ENCODE measurements at regions not wholly inside any gene's neighbourhood (a gene's known extent, or its start where the extent isn't known, plus 50 kb on each side); places are given as distances from the start of the nearest gene placed in this dataset.

GRCh38 chr18:68041327-68041726 is 524.8 kb upstream of the DSEL start:
- H3K4me1 ChIP-seq, result no peaks in the 10 kb centered on the region
- H3K27ac ChIP-seq, result no peak overlapping the region
- no peak for TF ChIP-seq CTCF (IDR thresholded peaks at IDR 0.05)
- no peak overlapping the region for H3K4me3 ChIP-seq (ENCODE audit: low read depth, low read length)
- no peak overlapping the region for H2AFZ ChIP-seq
- H3K9ac ChIP-seq, result no peak overlapping the region
- H3K27me3 ChIP-seq (ENCODE audit: control insufficient read depth, insufficient read depth, low read length), result no peaks in the 10 kb centered on the region
- no peak overlapping the region for H3K4me2 ChIP-seq (ENCODE audit: low read length)
- no peaks in the 10 kb centered on the region for H3K79me2 ChIP-seq
- no peaks in the 10 kb centered on the region for H3K36me3 ChIP-seq (ENCODE audit: control insufficient read depth, insufficient read depth, low read length)
- H3K9me3 ChIP-seq (ENCODE audit: control insufficient read depth, low read length), result no peaks in the 10 kb centered on the region

GRCh38 chr18:68040198-68040597 is 523.7 kb upstream of the DSEL start:
- Histone ChIP-seq H3K4me3 (ENCODE audit: low read depth, low read length) (no peak overlapping the region), H3K79me2 (no peaks in the 10 kb centered on the region), H3K9me3 (ENCODE audit: control insufficient read depth, low read length) (no peaks in the 10 kb centered on the region), H3K9ac (no peak overlapping the region), H3K4me2 (ENCODE audit: low read length) (no peak overlapping the region), H3K27me3 (ENCODE audit: control insufficient read depth, insufficient read depth, low read length) (no peaks in the 10 kb centered on the region), H3K4me1 (no peaks in the 10 kb centered on the region), H3K36me3 (ENCODE audit: control insufficient read depth, insufficient read depth, low read length) (no peaks in the 10 kb centered on the region), H3K27ac (no peak overlapping the region), H2AFZ (no peak overlapping the region)
- TF ChIP-seq CTCF (IDR thresholded peaks at IDR 0.05), result no peak

GRCh38 chr18:68035774-68036522 is 519.4 kb upstream of the DSEL start:
- H3K4me3 ChIP-seq (ENCODE audit: low read depth, low read length), result no peak overlapping the region
- H3K9me3 ChIP-seq (ENCODE audit: control insufficient read depth, low read length), result no peaks in the 10 kb centered on the region
- H3K4me1 ChIP-seq, result no peaks in the 10 kb centered on the region
- H3K4me2 ChIP-seq (ENCODE audit: low read length), result no peak overlapping the region
- H2AFZ ChIP-seq, result no peak overlapping the region
- H3K27ac ChIP-seq, result no peak overlapping the region
- H3K9ac ChIP-seq, result no peak overlapping the region
- TF ChIP-seq CTCF (IDR thresholded peaks at IDR 0.05), result no peak
- H3K36me3 ChIP-seq (ENCODE audit: control insufficient read depth, insufficient read depth, low read length), result no peaks in the 10 kb centered on the region
- H3K27me3 ChIP-seq (ENCODE audit: control insufficient read depth, insufficient read depth, low read length), result no peaks in the 10 kb centered on the region
- H3K79me2 ChIP-seq, result no peaks in the 10 kb centered on the region

GRCh38 chr18:68034296-68034695 is 517.8 kb upstream of the DSEL start:
- no peak overlapping the region for H3K4me3 ChIP-seq (ENCODE audit: low read depth, low read length)
- H3K9me3 ChIP-seq (ENCODE audit: control insufficient read depth, low read length), result no peaks in the 10 kb centered on the region
- H3K36me3 ChIP-seq (ENCODE audit: control insufficient read depth, insufficient read depth, low read length), result no peaks in the 10 kb centered on the region
- no peak for TF ChIP-seq CTCF (IDR thresholded peaks at IDR 0.05)
- no peaks in the 10 kb centered on the region for H3K27me3 ChIP-seq (ENCODE audit: control insufficient read depth, insufficient read depth, low read length)
- H3K4me2 ChIP-seq (ENCODE audit: low read length), result no peak overlapping the region
- H2AFZ ChIP-seq, result no peak overlapping the region
- no peaks in the 10 kb centered on the region for H3K4me1 ChIP-seq
- no peak overlapping the region for H3K27ac ChIP-seq
- H3K79me2 ChIP-seq, result no peaks in the 10 kb centered on the region
- no peak overlapping the region for H3K9ac ChIP-seq

- no peak overlapping the region for H3K4me2 ChIP-seq (ENCODE audit: low read length)
- H3K9ac ChIP-seq, result no peak overlapping the region
- no peaks in the 10 kb centered on the region for H3K4me1 ChIP-seq
- H3K79me2 ChIP-seq, result no peaks in the 10 kb centered on the region
- no peak overlapping the region for H3K4me3 ChIP-seq (ENCODE audit: low read depth, low read length)
- H3K9me3 ChIP-seq (ENCODE audit: control insufficient read depth, low read length), result no peaks in the 10 kb centered on the region
- H3K27ac ChIP-seq, result no peak overlapping the region
- H3K36me3 ChIP-seq (ENCODE audit: control insufficient read depth, insufficient read depth, low read length), result no peaks in the 10 kb centered on the region
- H3K27me3 ChIP-seq (ENCODE audit: control insufficient read depth, insufficient read depth, low read length), result no peaks in the 10 kb centered on the region
- no peak for TF ChIP-seq CTCF (IDR thresholded peaks at IDR 0.05)
- no peak overlapping the region for H2AFZ ChIP-seq
Observed at GRCh38 chr18:68033466-68033865, 516.9 kb upstream of the DSEL start.

Measured in parathyroid adenoma (tissue), 2 donors.